GM12878 (cell line): ENCODE measurements at regions not wholly inside any gene's neighbourhood (a gene's known extent, or its start where the extent isn't known, plus 50 kb on each side); places are given as distances from the start of the nearest gene placed in this dataset.

Experiments
- ATAC-seq: fragments of 200-7000 bp; cut with Tn5 transposase; 3 replicates; pipeline ENCODE4 v1.9.1; 2020; ENCODE audit warnings: mild to moderate bottlenecking, moderate library complexity
- BruUV-seq: library from RNA; stranded (reverse); fragments of 400-500 nt; replicated peaks from 2 replicates; lab custom pipeline; 2021; lab: Mats Ljungman, UMichigan
- CTCF ChIA-PET: fragments of 300-600 bp; sonication (Branson Sonifier 250); formaldehyde crosslinking; extraction: SDS; loops from one replicate; lab custom pipeline; 2021; ENCODE audit warnings: inconsistent platforms; lab: Yijun Ruan, JAX
- POLR2A ChIA-PET: fragments of 350-600 bp; formaldehyde crosslinking; extraction: SDS; loops from one replicate; lab custom pipeline; 2021; ENCODE audit warnings: inconsistent platforms; lab: Charles Lee
- RAD21 ChIA-PET: fragments of 300-600 bp; sonication (Branson Sonifier 250); formaldehyde crosslinking; loops from one replicate; lab custom pipeline; 2023; ENCODE audit warnings: antibody characterized with exemption; ENCODE audit not compliant: unreplicated experiment; lab: Charles Lee
- SMC1A ChIA-PET: fragments of 300-600 bp; sonication (Branson Sonifier 250); formaldehyde crosslinking; loops from one replicate; lab custom pipeline; 2023; ENCODE audit not compliant: unreplicated experiment, uncharacterized antibody; lab: Charles Lee
- DNase-seq: peaks from one replicate; pipeline ENCODE4 v3.0.0-alpha.2; 2011; ENCODE audit warnings: low read depth, low spot score
- FAIRE-seq: peaks from 3 replicates; lab custom pipeline; 2011; peaks lifted over from hg19 to GRCh38; lab: Jason Lieb, UNC
- H2AFZ ChIP-seq: 2 replicates; pipeline ENCODE4 v1.6.0; 2011; ENCODE audit warnings: low read depth, low read length, control low read depth; ENCODE audit not compliant: control insufficient read depth
- H3K27ac ChIP-seq: 2 replicates; pipeline ENCODE4 v1.5.1; 2011; ENCODE audit warnings: control low read depth; ENCODE audit not compliant: control insufficient read depth, insufficient read depth
- H3K27me3 ChIP-seq, 2 experiments: replicated peaks in 1 of 2; 2 replicates each; pipeline versions ENCODE4 v1.6.0 to v1.6.1; 2011; ENCODE audit warnings: low read length in 1 of 2; ENCODE audit not compliant: control insufficient read depth in 2 of 2, insufficient read depth in 2 of 2
- H3K36me3 ChIP-seq, 2 experiments: 2 replicates each; pipeline ENCODE4 v1.5.1; 2011; ENCODE audit warnings: low read length in 1 of 2; ENCODE audit not compliant: control insufficient read depth in 2 of 2, insufficient read depth in 2 of 2
- H3K4me1 ChIP-seq: 2 replicates; pipeline ENCODE4 v1.6.1; 2011; ENCODE audit warnings: mild to moderate bottlenecking, low read length, moderate library complexity, mixed read lengths; ENCODE audit not compliant: control insufficient read depth, insufficient read depth
- H3K4me2 ChIP-seq: 2 replicates; pipeline ENCODE4 v1.6.0; 2011; ENCODE audit warnings: control low read depth; ENCODE audit not compliant: control insufficient read depth, insufficient read depth
- H3K4me3 ChIP-seq: fragments of 200-600 bp; sonication (generic); 2 replicates; pipeline ENCODE4 v1.5.1; 2016
- H3K79me2 ChIP-seq: 2 replicates; pipeline ENCODE4 v1.6.0; 2011; ENCODE audit warnings: low read length; ENCODE audit not compliant: control insufficient read depth, insufficient read depth
- H3K9ac ChIP-seq: 2 replicates; pipeline ENCODE4 v1.8.0; 2011; ENCODE audit warnings: low read length, control low read depth, mixed read lengths; ENCODE audit not compliant: control insufficient read depth, insufficient read depth
- H3K9me3 ChIP-seq: replicated peaks from 3 replicates; pipeline ENCODE4 v1.5.1; 2011; ENCODE audit warnings: mild to moderate bottlenecking, low read length; ENCODE audit not compliant: control insufficient read depth, insufficient read depth
- H4K20me1 ChIP-seq: 2 replicates; pipeline ENCODE4 v1.6.0; 2011; ENCODE audit not compliant: control insufficient read depth, insufficient read depth
- CHD1 ChIP-seq: IDR thresholded peaks from 2 replicates; pipeline ENCODE4 v1.6.1; 2012; ENCODE audit warnings: low read depth, low read length, improper control_type of control experiment
- ESRRA ChIP-seq: IDR thresholded peaks from 2 replicates; pipeline ENCODE4 v1.6.1; 2012; ENCODE audit warnings: mild to moderate bottlenecking, low read length, improper control_type of control experiment
- GATAD2B ChIP-seq: fragments of 450-650 bp; conservative IDR thresholded peaks from 2 replicates; pipeline ENCODE4 v1.6.1; 2017; ENCODE audit warnings: low read depth, mild to moderate bottlenecking, moderate library complexity
- HSF1 ChIP-seq: fragments of 150-350 bp; IDR thresholded peaks from 2 replicates; pipeline ENCODE4 v1.6.1; 2014; ENCODE audit warnings: mild to moderate bottlenecking, low read depth, low read length
- MYB ChIP-seq: fragments of 150-350 bp; IDR thresholded peaks from 2 replicates; pipeline ENCODE4 v1.6.1; 2014; ENCODE audit warnings: mild to moderate bottlenecking, low read depth, low read length, borderline replicate concordance
- MYC ChIP-seq: IDR thresholded peaks from 2 replicates; pipeline ENCODE4 v1.6.1; 2011; ENCODE audit warnings: mild to moderate bottlenecking, low read length, moderate library complexity, inconsistent platforms; ENCODE audit not compliant: insufficient read depth, insufficient replicate concordance, insufficient read length, severe bottlenecking
- NR2C1 ChIP-seq: fragments of 450-650 bp; IDR thresholded peaks from 2 replicates; pipeline ENCODE4 v1.6.1; 2017; ENCODE audit warnings: antibody characterized with exemption, mild to moderate bottlenecking, moderate library complexity
- NRF1 ChIP-seq: conservative IDR thresholded peaks from 2 replicates; pipeline ENCODE4 v1.6.1; 2011; ENCODE audit warnings: mild to moderate bottlenecking, low read depth, low read length, improper control_type of control experiment
- POLR2AphosphoS5 ChIP-seq: IDR thresholded peaks from 2 replicates; pipeline ENCODE4 v1.6.1; 2011; ENCODE audit warnings: mild to moderate bottlenecking, low read length, inconsistent platforms
- RELA ChIP-seq: fragments of 450-650 bp; IDR thresholded peaks from 2 replicates; pipeline ENCODE4 v1.8.0; 2014; ENCODE audit warnings: borderline replicate concordance; ENCODE audit not compliant: partially characterized antibody
- SP1 ChIP-seq: IDR thresholded peaks from one replicate; pipeline ENCODE4 v1.6.1; 2011; ENCODE audit warnings: low read depth, low read length
- SREBF1 ChIP-seq: IDR thresholded peaks from 2 replicates; pipeline ENCODE4 v1.6.1; 2012; ENCODE audit warnings: mild to moderate bottlenecking, low read length
- ZNF687 ChIP-seq: fragments of 450-650 bp; IDR thresholded peaks from 2 replicates; pipeline ENCODE4 v1.6.1; 2017; ENCODE audit warnings: mild to moderate bottlenecking, moderate library complexity
- ZSCAN29 ChIP-seq: fragments of 450-650 bp; IDR thresholded peaks from 2 replicates; pipeline ENCODE4 v1.6.1; 2017; ENCODE audit warnings: mild to moderate bottlenecking, moderate library complexity
- WGBS: methylation state at CpG from one replicate; pipeline ENCODE4 v1.1.6; 2016; ENCODE audit warnings: low lambda C conversion rate; ENCODE audit not compliant: insufficient replicate concordance, insufficient coverage; ENCODE audit errors: missing lambda C conversion rate; 5-methylcytosine and 5-hydroxymethylcytosine counted together
- in situ Hi-C: fragments of 300-500 bp; cut with MboI; formaldehyde crosslinking; loops from 9 replicates; pipeline ENCODE4 v1.14.3; 2018; ENCODE audit warnings: mixed read lengths
- intact Hi-C: fragments of 100-400 bp; cut with micrococcal nuclease; formaldehyde crosslinking; loops from one replicate; pipeline ENCODE4 v1.14.2; 2022; ENCODE audit not compliant: unreplicated experiment

GRCh38 chr1:219483530-219483929 lies 129.4 kb downstream of the ZC3H11B start:
- RAD21 ChIA-PET, result no interaction called here
- no peaks in the 10 kb centered on the region for H4K20me1 ChIP-seq
- no peaks in the 10 kb centered on the region for H3K36me3 ChIP-seq
- ATAC-seq (no peak), DNase-seq (no peak), FAIRE-seq (no peak)
- CTCF ChIA-PET, result interaction anchor here (0.9 kb wide), 1 partner anchor 954 kb away, joined by 3 read pairs; no protein-coding TSS in a partner anchor
- H3K27me3 ChIP-seq, result no peaks in the 10 kb centered on the region
- no TSS peak for BruUV-seq
- in situ Hi-C loops, result no loop called here
- POLR2A ChIA-PET, result no interaction called here
- WGBS, result 87% methylated on average over 1 of the region's 1 CpG
- no peaks in the 10 kb centered on the region for H3K79me2 ChIP-seq
- no peak for TF ChIP-seq NRF1
- TF ChIP-seq ZNF687, result no peak
- no peak overlapping the region for H3K27ac ChIP-seq
- no peak overlapping the region for H3K4me3 ChIP-seq
- H2AFZ ChIP-seq, result no peak overlapping the region
- no peaks in the 10 kb centered on the region for H3K4me1 ChIP-seq
- SMC1A ChIA-PET, result no interaction called here
- no peaks in the 10 kb centered on the region for H3K9me3 ChIP-seq
- H3K4me2 ChIP-seq, result no peak overlapping the region
- intact Hi-C loops, result no loop called here
- no peak overlapping the region for H3K9ac ChIP-seq

- no peaks in the 10 kb centered on the region for H3K27me3 ChIP-seq
- no peaks in the 10 kb centered on the region for H3K79me2 ChIP-seq
- H3K9ac ChIP-seq, result no peak overlapping the region
- H3K4me3 ChIP-seq, result no peak overlapping the region
- ATAC-seq (no peak), DNase-seq (no peak), FAIRE-seq (no peak)
- no TSS peak for BruUV-seq
- 92% methylated on average over 10 of the region's 10 CpGs for WGBS
- H3K4me1 ChIP-seq, result peaks cover 18% of the 10 kb centered on the region
- no peak overlapping the region for H3K27ac ChIP-seq
- ChIA-PET CTCF (no interaction called here), POLR2A (no interaction called here), RAD21 (no interaction called here), SMC1A (no interaction called here)
- H3K4me2 ChIP-seq, result no peak overlapping the region
- no peaks in the 10 kb centered on the region for H3K9me3 ChIP-seq
- H4K20me1 ChIP-seq, result no peaks in the 10 kb centered on the region
- intact Hi-C loops (no loop called here), in situ Hi-C loops (no loop called here)
- no peak overlapping the region for H2AFZ ChIP-seq
- H3K36me3 ChIP-seq, result no peaks in the 10 kb centered on the region
- no peak for TF ChIP-seq POLR2AphosphoS5
- no peak for TF ChIP-seq MYC
- no peak for TF ChIP-seq NR2C1
- no peak for TF ChIP-seq MYB
- TF ChIP-seq RELA, result no peak
- TF ChIP-seq ESRRA, result no peak
- TF ChIP-seq SP1, result no peak
- no peak for TF ChIP-seq GATAD2B
- no peak for TF ChIP-seq HSF1
- TF ChIP-seq CHD1, result no peak
- no peak for TF ChIP-seq SREBF1
- TF ChIP-seq NRF1, result no peak
- TF ChIP-seq ZSCAN29, result no peak
These were observed 132.9 kb downstream of the ZC3H11B start for GRCh38 chr1:219480011-219480410.
